ENCODE measurements at regions not wholly inside any gene's neighbourhood (a gene's known extent, or its start where the extent isn't known, plus 50 kb on each side); places are given as distances from the start of the nearest gene placed in this dataset.

DNA sequence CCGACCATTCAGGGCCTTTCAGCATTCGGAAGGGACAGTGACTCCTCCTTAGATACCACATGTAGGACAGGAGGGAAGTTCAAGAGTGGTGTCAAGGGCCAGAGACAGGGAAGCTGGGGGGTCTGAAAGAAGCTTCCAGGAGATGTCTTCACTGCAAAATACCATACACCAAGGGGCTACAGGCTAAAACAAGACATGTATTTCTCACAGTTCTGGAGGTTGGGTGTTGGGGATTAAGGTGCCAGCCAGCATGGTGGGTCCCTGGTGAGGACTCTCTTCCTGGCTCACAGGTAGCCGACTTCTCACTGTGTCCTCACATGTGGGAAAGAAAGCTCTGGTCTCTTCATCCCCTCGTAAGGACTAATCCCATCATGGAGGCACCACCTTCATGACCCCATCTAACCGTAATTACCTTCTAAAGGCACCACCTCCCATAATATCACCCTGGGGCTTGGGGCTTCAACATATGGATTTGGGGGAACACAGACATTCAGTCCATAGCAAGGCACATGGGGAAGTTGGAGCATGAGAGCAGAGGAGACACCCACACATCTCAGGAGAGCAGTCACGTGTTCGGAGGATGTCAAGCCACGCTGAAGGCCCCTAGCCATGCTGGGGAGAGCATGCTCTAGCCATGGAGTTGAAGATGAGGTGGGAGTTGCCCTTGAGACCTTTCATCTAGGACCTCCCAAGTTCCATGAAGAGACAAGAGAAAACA, 73.9 kb upstream of the GDF10 start:
- no peak overlapping the region for H3K27ac ChIP-seq
- H3K4me1 ChIP-seq = no peaks in the 10 kb centered on the region
- intact Hi-C loops (cut with DNase I; ENCODE audit: low total_unique reads) = no loop called here
- TF ChIP-seq POLR2AphosphoS5 (IDR thresholded peaks at IDR 0.05) = no peak
- TF ChIP-seq EP300 (IDR thresholded peaks at IDR 0.05) = no peak
- no peak for TF ChIP-seq POLR2A (IDR thresholded peaks at IDR 0.05)
- no peak for TF ChIP-seq CTCF (IDR thresholded peaks at IDR 0.05)
- no peaks in the 10 kb centered on the region for H3K36me3 ChIP-seq
- peaks cover 0 to 7% (median 0%) of the 10 kb centered on the region in 4 donors for H3K9me3 ChIP-seq
- DNase-seq = no peak
- WGBS, 5 donors = 80 to 91% (median 86%) methylated on average over 8 of the region's 8 CpGs
- H3K27me3 ChIP-seq = peaks cover 0 to 7% (median 0%) of the 10 kb centered on the region in 3 donors
- H3K4me3 ChIP-seq = no peak overlapping the region

DNA sequence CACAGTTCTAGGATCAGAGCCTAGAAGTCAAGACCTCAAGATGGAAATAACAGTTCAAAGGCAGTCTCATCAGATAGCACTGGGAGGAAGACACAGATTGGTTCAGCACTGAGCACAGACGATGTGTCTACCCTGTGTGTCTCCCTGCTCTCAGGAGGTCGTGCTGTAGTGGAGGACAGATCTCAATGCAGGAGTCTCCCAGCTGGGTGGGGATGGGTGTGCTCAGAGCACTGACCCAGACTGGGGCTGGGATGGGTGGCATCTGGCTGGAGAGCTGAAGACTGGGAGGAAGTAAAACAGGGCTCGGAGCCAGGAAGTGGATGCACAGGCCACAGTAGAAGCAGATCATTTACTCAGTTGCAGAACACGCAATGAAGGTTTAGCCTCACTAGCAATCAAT, 69.5 kb upstream of the GDF10 start:
- Histone ChIP-seq H3K4me1 (no peaks in the 10 kb centered on the region), H3K36me3 (no peaks in the 10 kb centered on the region), H3K27me3 (peaks cover 0 to 7% (median 0%) of the 10 kb centered on the region in 3 donors), H3K27ac (no peak overlapping the region), H3K4me3 (no peak overlapping the region), H3K9me3 (peaks cover 0 to 7% (median 0%) of the 10 kb centered on the region in 4 donors)
- TF ChIP-seq EP300 (IDR thresholded peaks at IDR 0.05) (no peak), POLR2A (IDR thresholded peaks at IDR 0.05) (no peak)
- intact Hi-C loops (cut with DNase I; ENCODE audit: low total_unique reads) = no loop called here
- DNase-seq = peak in 1 of 2 donors; percentile 22
- 56 to 80% (median 68%) methylated on average over 4 of the region's 4 CpGs for WGBS, 5 donors

DNA sequence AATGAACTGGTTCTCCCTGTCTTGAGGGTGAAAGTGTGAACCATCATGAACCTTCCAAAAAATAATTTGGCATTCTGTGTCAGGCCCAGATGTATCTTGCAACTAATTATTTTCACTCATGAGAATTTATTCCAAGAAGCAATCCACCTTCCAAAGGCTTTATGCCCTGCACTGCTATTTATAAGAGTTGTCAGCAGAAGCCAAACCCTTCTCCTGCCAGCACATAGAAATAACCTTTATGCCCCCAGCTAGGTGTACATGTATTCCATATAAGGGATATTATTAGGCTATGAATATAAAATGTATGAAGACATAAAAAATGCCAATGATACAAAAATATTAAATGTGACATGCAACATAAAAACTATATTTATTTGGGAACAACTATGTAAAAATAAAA, 69.0 kb upstream of the GDF10 start:
- intact Hi-C loops (cut with DNase I; ENCODE audit: low total_unique reads) = no loop called here
- H3K27ac ChIP-seq = no peak overlapping the region
- H3K9me3 ChIP-seq = peaks cover 0 to 7% (median 0%) of the 10 kb centered on the region in 4 donors
- no peaks in the 10 kb centered on the region for H3K4me1 ChIP-seq
- peaks cover 0 to 7% (median 0%) of the 10 kb centered on the region in 3 donors for H3K27me3 ChIP-seq
- no peaks in the 10 kb centered on the region for H3K36me3 ChIP-seq
- DNase-seq = no peak
- no peak overlapping the region for H3K4me3 ChIP-seq
- TF ChIP-seq CTCF (IDR thresholded peaks at IDR 0.05) (no peak), POLR2A (IDR thresholded peaks at IDR 0.05) (no peak), EP300 (IDR thresholded peaks at IDR 0.05) (no peak), POLR2AphosphoS5 (IDR thresholded peaks at IDR 0.05) (no peak)

- Histone ChIP-seq H3K9me3 (peaks cover 0 to 8% (median 1%) of the 10 kb centered on the region in 4 donors), H3K4me3 (no peak overlapping the region), H3K36me3 (no peaks in the 10 kb centered on the region), H3K27me3 (peaks cover 0 to 4% (median 0%) of the 10 kb centered on the region in 3 donors), H3K27ac (no peak overlapping the region), H3K4me1 (no peaks in the 10 kb centered on the region)
- 65 to 74% (median 72%) methylated on average over 2 of the region's 2 CpGs for WGBS, 5 donors
- intact Hi-C loops (cut with DNase I; ENCODE audit: low total_unique reads) = no loop called here
- no peak for TF ChIP-seq EP300 (IDR thresholded peaks at IDR 0.05)
- DNase-seq = peak in 1 of 2 donors; percentile 4
Measured at GRCh38 chr10:47231414-47231813, 68.6 kb upstream of the GDF10 start.

GRCh38 chr10:47233631-47234030, 66.4 kb upstream of the GDF10 start:
- no peak overlapping the region for H3K4me3 ChIP-seq
- no peak for DNase-seq
- intact Hi-C loops (cut with DNase I; ENCODE audit: low total_unique reads) = no loop called here
- H3K27me3 ChIP-seq = no peaks in the 10 kb centered on the region
- H3K4me1 ChIP-seq = no peaks in the 10 kb centered on the region
- no peak overlapping the region for H3K27ac ChIP-seq
- H3K36me3 ChIP-seq = no peaks in the 10 kb centered on the region
- TF ChIP-seq POLR2A (IDR thresholded peaks at IDR 0.05) = no peak
- no peak for TF ChIP-seq POLR2AphosphoS5 (IDR thresholded peaks at IDR 0.05)
- TF ChIP-seq CTCF (IDR thresholded peaks at IDR 0.05) = no peak
- TF ChIP-seq EP300 (IDR thresholded peaks at IDR 0.05) = no peak
- peaks cover 0 to 14% (median 13%) of the 10 kb centered on the region in 4 donors for H3K9me3 ChIP-seq
